IPS-NIHi7 (cell line): ENCODE measurements at regions not wholly inside any gene's neighbourhood (a gene's known extent, or its start where the extent isn't known, plus 50 kb on each side); places are given as distances from the start of the nearest gene placed in this dataset.
"Not testable (repeated sequence)": the region's sequence is repeated elsewhere in the genome, so short reads cannot be mapped to it uniquely, and the experiment has no call there.

ENCODE experiments used
- DNase-seq: peaks from one replicate; pipeline ENCODE4 v3.0.0; 2012; ENCODE audit warnings: mixed read lengths; ENCODE audit errors: extremely low spot score

DNA sequence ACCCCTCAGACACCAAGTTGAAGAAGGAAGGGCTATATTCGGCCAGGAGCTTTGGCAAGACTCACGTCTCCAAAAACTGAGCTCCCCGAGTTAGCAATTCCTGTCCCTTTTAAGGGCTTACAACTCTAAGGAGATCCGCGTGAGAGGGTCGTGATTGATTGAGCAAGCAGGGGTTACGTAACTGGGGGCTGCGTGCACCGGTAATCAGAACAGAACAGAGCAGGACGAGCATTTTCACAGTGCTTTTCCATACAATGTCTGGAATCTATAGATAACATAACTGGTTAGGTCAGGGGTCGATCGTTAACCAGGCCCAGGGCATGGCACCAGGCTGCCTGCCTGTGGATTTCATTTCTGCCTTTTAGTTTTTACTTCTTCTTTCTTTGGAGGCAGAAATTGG lies 245.3 kb upstream of the MME start:
- not testable (repeated sequence) for DNase-seq

DNA sequence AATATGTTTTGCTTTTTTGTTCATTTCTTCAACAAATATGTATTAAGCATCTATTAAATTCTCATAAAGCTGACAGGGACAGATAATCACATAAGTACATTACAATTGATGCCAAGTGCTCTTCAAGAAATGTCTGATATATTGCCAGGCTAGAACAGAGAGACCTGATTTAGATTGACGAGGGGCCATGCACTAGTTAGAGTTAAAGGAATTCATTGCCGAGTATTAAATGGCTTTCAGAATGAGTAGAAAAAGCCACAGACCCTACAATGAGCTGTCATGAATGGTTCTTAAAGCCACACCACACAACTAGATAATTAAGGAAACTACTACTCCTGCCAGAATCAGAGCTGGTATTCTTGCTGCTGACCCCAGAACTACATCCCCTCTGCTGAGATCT lies 250.2 kb upstream of the MME start:
- no peak for DNase-seq

DNA sequence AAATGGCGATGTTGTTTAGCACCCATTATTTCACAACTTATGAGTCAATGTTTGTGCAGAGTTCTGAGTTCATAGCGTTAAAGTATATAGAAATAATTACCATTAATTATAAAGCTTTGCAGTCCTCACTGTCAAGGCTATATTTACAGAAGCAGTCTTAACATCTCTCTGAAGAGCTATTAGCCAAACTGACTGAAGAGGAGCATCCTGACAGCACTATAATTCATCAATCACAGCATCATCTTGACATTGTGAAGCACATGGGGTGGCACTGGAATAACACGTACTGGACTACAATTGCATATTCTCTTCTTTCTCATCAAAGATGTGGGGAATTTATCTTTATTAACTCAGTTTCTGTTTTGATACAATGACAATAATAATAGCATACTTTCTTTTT lies 260.6 kb upstream of the MME start:
- DNase-seq: no peak

GRCh38 chr3:154818676-154819255 lies 261.4 kb upstream of the MME start:
- DNase-seq: no peak

- not testable (repeated sequence) for DNase-seq
These were observed 270.1 kb upstream of the MME start for GRCh38 chr3:154810017-154810416.

DNA sequence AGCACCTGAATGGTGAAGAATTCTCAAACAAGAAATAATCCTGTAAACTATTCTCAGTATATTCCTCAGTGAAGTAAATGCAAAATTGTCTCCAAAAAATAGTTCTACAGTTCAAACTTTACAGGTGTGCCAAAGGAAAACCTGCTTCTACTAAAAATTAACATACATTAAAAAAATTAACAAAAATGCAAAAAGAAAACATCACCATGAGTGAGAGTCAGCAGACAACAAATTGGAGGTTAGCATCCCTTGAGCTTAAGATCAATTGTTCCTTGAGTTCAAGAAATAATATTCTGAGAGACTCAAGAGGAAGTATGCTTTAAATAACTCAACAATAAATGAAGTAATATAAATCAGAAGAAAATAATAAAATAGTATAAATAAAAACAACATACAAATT lies 278.4 kb upstream of the MME start:
- DNase-seq: no peak

DNA sequence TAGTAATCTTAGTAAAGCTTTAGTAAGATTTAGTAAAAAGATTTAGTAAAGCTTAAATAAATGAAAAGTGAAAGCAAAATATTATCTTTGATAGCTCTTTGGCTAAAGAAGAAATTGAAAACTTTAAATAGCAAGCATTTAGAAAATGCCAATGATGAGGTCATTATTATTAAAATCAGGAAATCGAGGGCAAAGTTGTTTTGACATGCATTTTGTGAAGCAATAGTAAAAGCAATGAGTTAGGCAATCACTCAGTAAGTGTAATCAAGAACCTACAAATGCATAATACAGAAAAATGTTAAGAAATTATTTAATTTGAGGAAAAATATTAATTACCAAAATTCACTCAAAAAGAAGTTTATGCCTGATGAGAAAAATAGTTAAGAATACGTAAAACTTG lies 280.3 kb upstream of the MME start:
- DNase-seq: no peak

DNA sequence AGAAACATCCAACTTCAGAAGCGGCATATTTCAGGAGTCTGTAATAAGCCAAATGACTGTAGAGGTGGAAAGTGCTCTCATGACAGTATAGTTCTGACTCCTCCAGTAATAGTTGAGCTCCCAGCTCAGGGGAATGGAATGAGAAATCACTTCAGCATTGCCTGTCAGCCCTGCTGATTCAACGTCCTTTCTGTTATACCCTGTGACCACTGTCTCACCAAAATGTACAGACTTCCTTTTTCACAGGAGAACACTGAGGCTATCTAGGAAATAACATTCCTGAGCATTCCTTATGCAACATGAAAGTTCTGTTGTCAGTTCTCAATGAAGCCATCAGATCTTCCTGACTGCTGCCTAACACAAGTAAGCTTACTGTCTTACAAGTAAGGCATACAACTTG lies 284.5 kb upstream of the MME start:
- DNase-seq: no peak

DNA sequence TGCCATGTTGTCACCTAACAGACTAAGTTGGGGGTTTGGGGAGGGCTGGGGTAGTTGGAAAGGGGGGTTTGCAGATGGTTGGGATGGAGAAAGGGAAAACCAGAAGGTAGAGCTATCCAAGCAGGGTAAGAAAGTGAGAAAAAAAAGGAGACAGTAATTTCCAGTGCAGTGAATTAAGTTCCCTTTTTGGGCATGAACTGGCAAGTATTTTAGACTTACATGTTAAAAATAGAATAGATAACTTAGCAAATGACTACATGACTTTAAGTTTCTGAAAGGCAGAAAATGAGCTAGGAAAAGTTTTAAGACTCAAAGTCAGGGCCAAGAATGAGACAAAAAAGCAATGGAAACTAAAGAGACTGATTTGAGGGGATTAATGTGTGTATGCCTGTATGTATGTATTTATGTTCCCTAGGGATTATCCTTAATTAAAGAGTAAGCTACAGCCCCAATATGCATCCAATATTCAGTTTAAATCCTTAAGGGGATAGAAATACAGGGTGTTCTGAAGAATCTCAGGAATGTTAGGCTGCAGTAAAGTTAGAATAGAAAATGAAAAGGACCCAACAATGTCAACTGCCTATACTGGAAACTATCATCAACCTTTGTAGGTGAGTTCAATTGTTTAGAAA lies 285.2 kb upstream of the MME start:
- no peak for DNase-seq

- no peak for DNase-seq
These were observed 285.7 kb upstream of the MME start for GRCh38 chr3:154794391-154794790.

GRCh38 chr3:154792828-154793227 lies 287.3 kb upstream of the MME start:
- no peak for DNase-seq

GRCh38 chr3:154791611-154792010 lies 288.5 kb upstream of the MME start:
- DNase-seq: no peak

GRCh38 chr3:154786724-154787123 lies 293.4 kb upstream of the MME start:
- DNase-seq: no peak

DNA sequence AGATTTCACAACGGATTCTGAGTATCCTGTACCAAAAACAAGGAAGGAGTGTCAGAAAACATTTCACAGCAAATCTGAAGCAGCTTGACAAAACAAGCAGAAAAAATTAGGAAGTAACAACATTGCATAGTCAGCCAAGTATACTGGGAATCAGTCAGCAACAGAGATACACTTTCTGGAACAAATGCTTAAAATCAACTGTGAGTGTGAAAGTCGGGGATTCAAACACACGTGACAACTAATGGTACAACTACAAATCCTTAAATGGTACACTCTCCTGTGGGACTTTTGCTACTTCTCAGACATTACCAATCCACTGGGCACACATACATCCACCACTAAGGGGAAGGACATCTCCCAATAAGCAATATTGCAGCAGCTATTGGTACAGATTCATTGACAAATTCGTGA lies 296.6 kb upstream of the MME start:
- no peak for DNase-seq

GRCh38 chr3:154783061-154783460 lies 297.1 kb upstream of the MME start:
- no peak for DNase-seq

- DNase-seq: no peak
These were observed 298.0 kb upstream of the MME start for GRCh38 chr3:154782151-154782550.

GRCh38 chr3:154781595-154781994 lies 298.5 kb upstream of the MME start:
- no peak for DNase-seq

- no peak for DNase-seq
These were observed 299.9 kb upstream of the MME start for GRCh38 chr3:154780263-154780662.

GRCh38 chr3:154779571-154779970 lies 300.5 kb upstream of the MME start:
- DNase-seq: no peak

GRCh38 chr3:154778057-154778456 lies 302.1 kb upstream of the MME start:
- no peak for DNase-seq

GRCh38 chr3:154776549-154777225 lies 303.4 kb upstream of the MME start:
- DNase-seq: no peak

DNA sequence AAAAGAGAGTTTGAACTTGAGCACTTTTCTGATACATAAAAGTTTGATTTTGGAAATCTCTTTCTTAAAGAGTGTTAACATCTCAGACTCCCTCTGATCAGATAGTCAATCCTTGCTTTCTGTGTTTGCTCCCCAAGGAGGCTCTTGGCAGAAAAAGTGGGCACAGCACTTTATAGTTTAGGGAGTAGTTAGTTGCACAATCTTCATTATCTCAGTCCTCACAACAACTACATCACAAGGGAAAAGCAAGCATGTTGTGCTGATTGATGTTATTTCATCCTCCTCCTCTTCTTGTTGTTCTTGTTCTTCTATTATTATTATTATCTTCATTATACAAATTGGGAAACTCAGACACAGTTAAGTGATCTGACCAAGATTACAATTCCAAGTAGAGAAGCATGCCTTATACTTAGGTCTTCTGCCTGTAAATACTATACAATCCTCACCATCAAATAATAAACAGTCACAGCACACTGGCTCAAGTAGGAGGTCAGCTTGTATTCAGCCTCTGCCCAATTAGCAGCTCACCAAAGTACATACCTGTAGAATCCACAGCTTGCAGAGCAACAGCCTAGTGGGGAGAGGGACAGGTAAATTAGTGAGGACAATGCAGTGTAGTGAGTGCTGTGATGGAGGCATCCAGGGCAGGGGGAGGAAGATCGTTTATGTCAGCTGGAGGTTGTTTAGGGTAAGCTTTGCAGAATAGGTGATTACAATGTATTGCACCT lies 304.1 kb upstream of the MME start:
- peak; percentile 38 for DNase-seq
